ENCODE measurements at regions not wholly inside any gene's neighbourhood (a gene's known extent, or its start where the extent isn't known, plus 50 kb on each side); places are given as distances from the start of the nearest gene placed in this dataset.
A peak's percentile ranks its signal among the peaks of the same experiment; 100 is the strongest.

DNA sequence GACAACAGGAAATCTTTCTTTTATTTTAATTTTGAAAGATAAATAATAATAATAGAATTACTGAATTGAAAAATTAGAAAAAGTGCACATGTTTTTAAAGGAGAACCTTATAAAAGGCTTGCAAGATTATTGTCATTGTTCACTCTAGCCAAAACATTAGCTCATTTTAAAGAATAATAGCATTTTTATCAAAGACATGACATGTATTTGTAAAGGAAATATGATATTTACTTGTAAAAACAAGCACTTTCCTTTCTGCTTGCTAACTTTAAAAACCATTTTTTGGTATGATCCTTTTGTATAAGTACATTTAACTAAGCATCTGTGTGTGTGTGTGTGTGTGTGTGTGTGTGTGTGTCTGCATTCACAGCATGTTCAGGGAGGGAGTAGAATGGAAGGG, 156.3 kb upstream of the C1orf87 start:
- DNase-seq (ENCODE audit: low read depth, low spot score) (no peak), FAIRE-seq (no peak)
- no peaks in the 10 kb centered on the region for H3K27me3 ChIP-seq (ENCODE audit: control insufficient read depth, extremely low read depth, insufficient read depth, low read length)
- TF ChIP-seq, protein P1, sequence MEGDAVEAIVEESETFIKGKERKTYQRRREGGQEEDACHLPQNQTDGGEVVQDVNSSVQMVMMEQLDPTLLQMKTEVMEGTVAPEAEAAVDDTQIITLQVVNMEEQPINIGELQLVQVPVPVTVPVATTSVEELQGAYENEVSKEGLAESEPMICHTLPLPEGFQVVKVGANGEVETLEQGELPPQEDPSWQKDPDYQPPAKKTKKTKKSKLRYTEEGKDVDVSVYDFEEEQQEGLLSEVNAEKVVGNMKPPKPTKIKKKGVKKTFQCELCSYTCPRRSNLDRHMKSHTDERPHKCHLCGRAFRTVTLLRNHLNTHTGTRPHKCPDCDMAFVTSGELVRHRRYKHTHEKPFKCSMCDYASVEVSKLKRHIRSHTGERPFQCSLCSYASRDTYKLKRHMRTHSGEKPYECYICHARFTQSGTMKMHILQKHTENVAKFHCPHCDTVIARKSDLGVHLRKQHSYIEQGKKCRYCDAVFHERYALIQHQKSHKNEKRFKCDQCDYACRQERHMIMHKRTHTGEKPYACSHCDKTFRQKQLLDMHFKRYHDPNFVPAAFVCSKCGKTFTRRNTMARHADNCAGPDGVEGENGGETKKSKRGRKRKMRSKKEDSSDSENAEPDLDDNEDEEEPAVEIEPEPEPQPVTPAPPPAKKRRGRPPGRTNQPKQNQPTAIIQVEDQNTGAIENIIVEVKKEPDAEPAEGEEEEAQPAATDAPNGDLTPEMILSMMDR (optimal IDR thresholded peaks at IDR 0.05 in 1 of 3, IDR thresholded peaks at IDR 0.05 in 1 of 3, conservative IDR thresholded peaks at IDR 0.05 in 1 of 3; ENCODE audit: extremely low read depth in 1 of 3, insufficient read depth in 2 of 3, low read length in 3 of 3), result no peak
- no peak for TF ChIP-seq EZH2 (IDR thresholded peaks at IDR 0.05; ENCODE audit: low read length)
- H3K9me3 ChIP-seq (ENCODE audit: control insufficient read depth, low read depth, low read length), result no peaks in the 10 kb centered on the region
- no peak overlapping the region for H3K4me2 ChIP-seq (ENCODE audit: control insufficient read depth, extremely low read depth, insufficient read depth, low read depth, low read length)
- dilution Hi-C loops (cut with MboI; ENCODE audit: extremely low pct_ligation_motif_present, low sequenced_read_pairs), result no loop called here
- H2AFZ ChIP-seq (ENCODE audit: control insufficient read depth, low read length), result no peak overlapping the region
- no peaks in the 10 kb centered on the region for H3K36me3 ChIP-seq (ENCODE audit: control insufficient read depth in 2 of 2, extremely low read depth in 1 of 2, insufficient read depth in 2 of 2, low read length in 2 of 2)
- H3K4me1 ChIP-seq (ENCODE audit: control insufficient read depth, extremely low read depth, insufficient read depth, low read length), result peaks cover 10% of the 10 kb centered on the region
- no peak overlapping the region for H3K9ac ChIP-seq (ENCODE audit: control insufficient read depth, extremely low read depth, insufficient read depth, low read length)
- no peak overlapping the region for H3K4me3 ChIP-seq (ENCODE audit: control insufficient read depth in 2 of 3, extremely low read depth in 1 of 3, insufficient read depth in 2 of 3, low read depth in 1 of 3, low read length in 3 of 3)
- no peak overlapping the region for H3K27ac ChIP-seq (ENCODE audit: control insufficient read depth, insufficient read depth, low read length)
- no peaks in the 10 kb centered on the region for H4K20me1 ChIP-seq (ENCODE audit: control insufficient read depth, extremely low read depth, insufficient read depth, low read length)
- H3K9me1 ChIP-seq (ENCODE audit: control insufficient read depth, extremely low read depth, insufficient read depth, low read length), result no peaks in the 10 kb centered on the region
- H3K79me2 ChIP-seq (ENCODE audit: control insufficient read depth, insufficient read depth, low read length), result no peaks in the 10 kb centered on the region

DNA sequence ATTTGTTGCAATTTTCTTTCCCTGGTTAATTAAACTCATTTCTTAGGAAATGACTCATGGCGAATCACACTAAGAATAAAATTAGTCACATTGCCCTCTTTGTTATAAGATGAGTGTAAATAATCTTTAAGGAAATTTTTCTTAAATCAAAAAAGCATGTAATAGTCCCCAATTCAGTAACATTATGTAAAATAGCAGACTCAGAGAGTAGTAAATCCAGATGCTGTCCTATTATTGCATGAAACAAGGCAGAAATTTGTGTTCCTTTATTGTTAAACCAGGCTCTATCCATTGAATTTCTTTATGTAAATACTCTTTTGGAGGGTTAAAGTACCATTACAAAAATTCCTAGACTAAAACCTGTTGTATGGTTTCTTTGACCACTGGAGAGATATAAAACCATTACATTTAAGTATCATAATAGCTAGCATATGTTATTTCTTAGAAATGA, 154.5 kb upstream of the C1orf87 start:
- no peak overlapping the region for H2AFZ ChIP-seq (ENCODE audit: control insufficient read depth, low read length)
- no peaks in the 10 kb centered on the region for H3K27me3 ChIP-seq (ENCODE audit: control insufficient read depth, extremely low read depth, insufficient read depth, low read length)
- H4K20me1 ChIP-seq (ENCODE audit: control insufficient read depth, extremely low read depth, insufficient read depth, low read length), result no peaks in the 10 kb centered on the region
- H3K9me3 ChIP-seq (ENCODE audit: control insufficient read depth, low read depth, low read length), result no peaks in the 10 kb centered on the region
- H3K9ac ChIP-seq (ENCODE audit: control insufficient read depth, extremely low read depth, insufficient read depth, low read length), result no peak overlapping the region
- TF ChIP-seq, protein P1 (optimal IDR thresholded peaks at IDR 0.05 in 1 of 3, IDR thresholded peaks at IDR 0.05 in 1 of 3, conservative IDR thresholded peaks at IDR 0.05 in 1 of 3; ENCODE audit: extremely low read depth in 1 of 3, insufficient read depth in 2 of 3, low read length in 3 of 3), result no peak
- TF ChIP-seq EZH2 (IDR thresholded peaks at IDR 0.05; ENCODE audit: low read length), result no peak
- dilution Hi-C loops (cut with MboI; ENCODE audit: extremely low pct_ligation_motif_present, low sequenced_read_pairs), result no loop called here
- H3K27ac ChIP-seq (ENCODE audit: control insufficient read depth, insufficient read depth, low read length), result no peak overlapping the region
- peak overlapping the region; percentile 13 for H3K4me2 ChIP-seq (ENCODE audit: control insufficient read depth, extremely low read depth, insufficient read depth, low read depth, low read length)
- no peak overlapping the region for H3K4me3 ChIP-seq (ENCODE audit: control insufficient read depth in 2 of 3, extremely low read depth in 1 of 3, insufficient read depth in 2 of 3, low read depth in 1 of 3, low read length in 3 of 3)
- peaks cover 10% of the 10 kb centered on the region for H3K4me1 ChIP-seq (ENCODE audit: control insufficient read depth, extremely low read depth, insufficient read depth, low read length)
- H3K36me3 ChIP-seq (ENCODE audit: control insufficient read depth in 2 of 2, extremely low read depth in 1 of 2, insufficient read depth in 2 of 2, low read length in 2 of 2), result no peaks in the 10 kb centered on the region
- no peaks in the 10 kb centered on the region for H3K79me2 ChIP-seq (ENCODE audit: control insufficient read depth, insufficient read depth, low read length)
- H3K9me1 ChIP-seq (ENCODE audit: control insufficient read depth, extremely low read depth, insufficient read depth, low read length), result no peaks in the 10 kb centered on the region
- FAIRE-seq, result no peak
- DNase-seq (ENCODE audit: low read depth, low spot score), result no peak

All from keratinocyte (primary cell).